ENCODE measurements at regions not wholly inside any gene's neighbourhood (a gene's known extent, or its start where the extent isn't known, plus 50 kb on each side); places are given as distances from the start of the nearest gene placed in this dataset.

GRCh38 chr6:192313-192664 is 100.0 kb upstream of the DUSP22 start:
- Histone ChIP-seq H3K27me3 (ENCODE audit: insufficient read depth, low read length) (no peaks in the 10 kb centered on the region), H3K36me3 (ENCODE audit: insufficient read depth, low read length) (no peaks in the 10 kb centered on the region), H3K4me3 (ENCODE audit: low read depth, low read length, poor library complexity, severe bottlenecking) (no peak overlapping the region), H3K79me2 (ENCODE audit: insufficient read depth, low read length) (no peaks in the 10 kb centered on the region), H4K20me1 (ENCODE audit: insufficient read depth, low read length) (no peaks in the 10 kb centered on the region), H3F3A (ENCODE audit: insufficient read depth, low read length) (no peaks in the 10 kb centered on the region), H3K9me3 (ENCODE audit: low read length) (no peaks in the 10 kb centered on the region), H3K4me2 (ENCODE audit: low read length) (no peak overlapping the region), H3K27ac (ENCODE audit: low read depth, low read length, poor library complexity, severe bottlenecking) (no peak overlapping the region), H3K4me1 (ENCODE audit: insufficient read depth, low read length, severe bottlenecking) (peaks cover 57% of the 10 kb centered on the region), H3K9me2 (ENCODE audit: low read depth, low read length) (no peaks in the 10 kb centered on the region), H2AFZ (ENCODE audit: low read length) (no peak overlapping the region), H3K9ac (ENCODE audit: low read length) (no peak overlapping the region)
- no peak for TF ChIP-seq EZH2 (IDR thresholded peaks at IDR 0.05; ENCODE audit: borderline replicate concordance, low read length)
- TF ChIP-seq, protein P1, sequence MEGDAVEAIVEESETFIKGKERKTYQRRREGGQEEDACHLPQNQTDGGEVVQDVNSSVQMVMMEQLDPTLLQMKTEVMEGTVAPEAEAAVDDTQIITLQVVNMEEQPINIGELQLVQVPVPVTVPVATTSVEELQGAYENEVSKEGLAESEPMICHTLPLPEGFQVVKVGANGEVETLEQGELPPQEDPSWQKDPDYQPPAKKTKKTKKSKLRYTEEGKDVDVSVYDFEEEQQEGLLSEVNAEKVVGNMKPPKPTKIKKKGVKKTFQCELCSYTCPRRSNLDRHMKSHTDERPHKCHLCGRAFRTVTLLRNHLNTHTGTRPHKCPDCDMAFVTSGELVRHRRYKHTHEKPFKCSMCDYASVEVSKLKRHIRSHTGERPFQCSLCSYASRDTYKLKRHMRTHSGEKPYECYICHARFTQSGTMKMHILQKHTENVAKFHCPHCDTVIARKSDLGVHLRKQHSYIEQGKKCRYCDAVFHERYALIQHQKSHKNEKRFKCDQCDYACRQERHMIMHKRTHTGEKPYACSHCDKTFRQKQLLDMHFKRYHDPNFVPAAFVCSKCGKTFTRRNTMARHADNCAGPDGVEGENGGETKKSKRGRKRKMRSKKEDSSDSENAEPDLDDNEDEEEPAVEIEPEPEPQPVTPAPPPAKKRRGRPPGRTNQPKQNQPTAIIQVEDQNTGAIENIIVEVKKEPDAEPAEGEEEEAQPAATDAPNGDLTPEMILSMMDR (IDR thresholded peaks at IDR 0.05; ENCODE audit: low read length) = no peak

DNA sequence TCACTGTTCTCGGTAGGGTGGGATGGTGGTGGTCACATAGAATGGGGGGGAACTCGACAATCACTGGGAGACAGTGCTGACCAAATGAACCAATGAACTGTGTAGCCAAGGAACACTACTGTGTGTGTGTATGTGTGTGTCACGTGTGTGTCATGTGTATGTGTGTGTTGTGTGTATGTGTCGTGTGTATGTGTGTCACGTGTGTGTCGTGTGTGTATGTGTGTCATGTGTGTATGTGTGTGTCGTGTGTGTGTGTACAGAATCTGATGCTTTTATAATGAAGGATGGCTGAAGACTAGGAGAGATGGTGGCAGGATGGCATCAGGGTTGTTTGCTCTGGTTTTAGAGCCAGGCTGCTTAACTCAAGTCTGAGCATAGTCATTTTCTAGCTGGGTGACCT is 99.1 kb upstream of the DUSP22 start:
- no peaks in the 10 kb centered on the region for H3K9me3 ChIP-seq (ENCODE audit: low read length)
- H3K4me2 ChIP-seq (ENCODE audit: low read length) = no peak overlapping the region
- H4K20me1 ChIP-seq (ENCODE audit: insufficient read depth, low read length) = no peaks in the 10 kb centered on the region
- no peaks in the 10 kb centered on the region for H3K79me2 ChIP-seq (ENCODE audit: insufficient read depth, low read length)
- H3K27me3 ChIP-seq (ENCODE audit: insufficient read depth, low read length) = no peaks in the 10 kb centered on the region
- no peak overlapping the region for H3K27ac ChIP-seq (ENCODE audit: low read depth, low read length, poor library complexity, severe bottlenecking)
- no peaks in the 10 kb centered on the region for H3K36me3 ChIP-seq (ENCODE audit: insufficient read depth, low read length)
- TF ChIP-seq, protein P1 (IDR thresholded peaks at IDR 0.05; ENCODE audit: low read length) = no peak
- no peak for TF ChIP-seq EZH2 (IDR thresholded peaks at IDR 0.05; ENCODE audit: borderline replicate concordance, low read length)
- H3K4me1 ChIP-seq (ENCODE audit: insufficient read depth, low read length, severe bottlenecking) = peaks cover 48% of the 10 kb centered on the region
- H2AFZ ChIP-seq (ENCODE audit: low read length) = no peak overlapping the region
- no peak overlapping the region for H3K9ac ChIP-seq (ENCODE audit: low read length)
- no peaks in the 10 kb centered on the region for H3F3A ChIP-seq (ENCODE audit: insufficient read depth, low read length)
- H3K9me2 ChIP-seq (ENCODE audit: low read depth, low read length) = no peaks in the 10 kb centered on the region
- H3K4me3 ChIP-seq (ENCODE audit: low read depth, low read length, poor library complexity, severe bottlenecking) = no peak overlapping the region

GRCh38 chr6:193773-194310 is 98.4 kb upstream of the DUSP22 start:
- TF ChIP-seq, protein P1 (IDR thresholded peaks at IDR 0.05; ENCODE audit: low read length) = no peak
- TF ChIP-seq EZH2 (IDR thresholded peaks at IDR 0.05; ENCODE audit: borderline replicate concordance, low read length) = no peak
- Histone ChIP-seq H3K4me2 (ENCODE audit: low read length) (no peak overlapping the region), H3K9me3 (ENCODE audit: low read length) (no peaks in the 10 kb centered on the region), H3K4me1 (ENCODE audit: insufficient read depth, low read length, severe bottlenecking) (peaks cover 42% of the 10 kb centered on the region), H3K4me3 (ENCODE audit: low read depth, low read length, poor library complexity, severe bottlenecking) (no peak overlapping the region), H4K20me1 (ENCODE audit: insufficient read depth, low read length) (no peaks in the 10 kb centered on the region), H3K27me3 (ENCODE audit: insufficient read depth, low read length) (no peaks in the 10 kb centered on the region), H3F3A (ENCODE audit: insufficient read depth, low read length) (no peaks in the 10 kb centered on the region), H3K27ac (ENCODE audit: low read depth, low read length, poor library complexity, severe bottlenecking) (no peak overlapping the region), H3K9me2 (ENCODE audit: low read depth, low read length) (no peaks in the 10 kb centered on the region), H2AFZ (ENCODE audit: low read length) (peak overlapping the region; percentile 30; the same call in 1 of the 2 replicates), H3K79me2 (ENCODE audit: insufficient read depth, low read length) (no peaks in the 10 kb centered on the region), H3K36me3 (ENCODE audit: insufficient read depth, low read length) (no peaks in the 10 kb centered on the region), H3K9ac (ENCODE audit: low read length) (no peak overlapping the region)

Data from OCI-LY1 (cell line).